Urothelium cell line (cell line): ENCODE measurements at regions not wholly inside any gene's neighbourhood (a gene's known extent, or its start where the extent isn't known, plus 50 kb on each side); places are given as distances from the start of the nearest gene placed in this dataset.
A peak's percentile ranks its signal among the peaks of the same experiment; 100 is the strongest.

Source experiments
- DNase-seq: peaks from one replicate; pipeline ENCODE4 v3.0.0; 2011; ENCODE audit warnings: low spot score, mixed read lengths
- FAIRE-seq: peaks from 2 replicates; lab custom pipeline; 2011; peaks lifted over from hg19 to GRCh38; lab: Jason Lieb, UNC

DNA sequence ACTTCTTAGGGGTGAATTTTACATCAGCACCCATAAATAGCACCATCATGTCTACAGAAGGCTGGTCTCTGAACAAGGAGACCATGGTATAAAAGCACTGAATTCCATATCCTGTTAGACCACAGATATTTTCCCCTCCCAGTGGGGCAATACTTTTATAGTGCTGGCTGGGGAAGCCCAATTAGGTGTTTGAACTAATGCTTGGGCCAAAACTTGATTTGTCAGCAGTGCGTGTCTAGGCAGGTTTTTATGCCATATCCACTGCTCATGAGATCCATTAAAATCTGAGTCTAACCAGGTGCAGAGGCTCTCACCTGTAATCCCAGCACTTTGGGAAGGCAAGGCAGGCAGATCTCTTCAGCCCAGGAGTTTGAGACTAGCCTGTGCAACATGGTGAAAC is 623.0 kb downstream of the NPHP4 start:
- no peak for FAIRE-seq
- no peak for DNase-seq

GRCh38 chr1:5368201-5368600 is 624.0 kb downstream of the NPHP4 start:
- DNase-seq: no peak
- FAIRE-seq: no peak

DNA sequence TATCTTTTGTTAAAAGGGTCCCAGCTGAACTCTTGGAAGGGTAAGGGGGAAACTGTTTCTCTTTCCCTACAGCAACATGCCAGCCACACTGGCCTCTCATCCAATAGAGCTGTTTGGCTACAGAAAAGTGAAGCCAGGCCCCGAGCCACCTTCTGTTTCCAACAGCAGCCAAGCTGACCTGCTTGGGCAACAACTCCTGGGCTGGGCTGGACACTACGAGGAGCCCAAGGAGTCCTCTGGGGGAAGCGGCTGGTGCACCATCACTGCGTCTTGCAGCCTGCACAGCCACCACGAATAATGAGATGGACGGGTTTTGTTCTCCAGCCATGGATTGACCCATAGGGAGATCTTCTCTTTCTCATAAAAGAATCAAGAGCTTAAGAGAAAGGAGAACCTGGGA is 624.9 kb downstream of the NPHP4 start:
- DNase-seq: no peak
- FAIRE-seq: no peak

GRCh38 chr1:5365751-5366150 is 626.5 kb downstream of the NPHP4 start:
- DNase-seq (no peak), FAIRE-seq (no peak)

GRCh38 chr1:5364591-5364990 is 627.6 kb downstream of the NPHP4 start:
- no peak for DNase-seq
- FAIRE-seq: no peak

DNA sequence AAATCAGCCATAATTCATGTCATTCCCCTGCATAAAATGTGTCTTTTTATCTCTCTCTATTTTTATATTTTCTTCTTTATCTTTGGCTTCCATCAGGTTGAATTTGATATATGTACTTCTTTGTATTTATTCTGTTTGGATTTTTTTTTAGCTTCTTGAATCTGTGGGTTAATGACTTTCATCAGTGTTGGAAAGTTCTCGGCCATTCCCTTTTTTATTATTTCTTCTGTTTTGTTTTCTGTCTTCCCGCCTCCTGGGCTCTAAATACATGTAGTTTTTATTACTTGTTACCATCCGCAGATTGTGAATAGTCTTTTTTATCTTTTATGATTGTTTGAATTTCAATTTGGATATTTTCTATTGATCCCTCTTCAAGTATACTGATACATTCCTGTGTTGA is 637.5 kb downstream of the NPHP4 start:
- FAIRE-seq (no peak), DNase-seq (no peak)

- FAIRE-seq (no peak), DNase-seq (no peak)
Measured at GRCh38 chr1:5351366-5351765, 640.9 kb downstream of the NPHP4 start.

DNA sequence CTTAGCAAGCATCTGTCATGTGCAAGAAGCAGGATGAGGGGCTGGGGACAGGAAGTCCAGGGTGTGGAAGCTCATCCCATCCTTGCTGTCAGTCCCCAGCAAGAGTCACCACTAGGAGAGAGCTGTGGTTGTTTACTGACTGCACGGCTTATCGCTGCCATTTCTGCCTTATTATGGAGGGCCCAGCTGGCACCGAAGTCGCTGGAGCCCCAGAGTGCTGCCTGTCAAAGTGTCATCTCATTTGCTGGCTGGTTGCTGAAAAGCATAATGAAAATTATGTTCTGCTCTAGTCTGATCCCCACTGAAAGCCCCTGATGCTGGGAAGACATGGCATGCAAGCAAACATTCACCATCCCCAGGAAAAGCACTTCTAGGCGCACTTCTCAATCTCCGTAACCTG is 642.7 kb downstream of the NPHP4 start:
- FAIRE-seq: no peak

GRCh38 chr1:5348732-5349465 is 643.3 kb downstream of the NPHP4 start:
- FAIRE-seq: no peak

More for the DNA sequence above, 642.7 kb downstream of the NPHP4 start:
- no peak for DNase-seq

DNA sequence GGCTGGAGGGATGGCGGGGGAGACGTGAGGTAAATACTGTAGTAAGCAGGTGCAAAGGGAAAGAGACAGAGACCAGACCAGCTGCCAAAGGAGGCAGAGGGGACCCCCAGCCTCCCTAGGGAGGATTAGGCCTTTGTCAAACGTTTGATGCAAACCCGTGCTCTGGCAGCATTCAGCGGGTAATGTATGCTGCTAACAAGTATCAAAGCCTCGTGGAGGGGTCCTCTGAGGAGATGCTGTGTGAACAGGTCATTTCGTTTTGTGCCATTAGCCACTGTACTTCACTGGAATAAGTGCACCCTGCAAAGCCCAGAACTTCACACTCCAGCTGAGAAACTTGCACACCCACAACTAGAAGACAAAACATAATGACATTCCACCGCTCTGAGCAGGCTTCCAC is 644.5 kb downstream of the NPHP4 start:
- FAIRE-seq: no peak

More at GRCh38 chr1:5348732-5349465, 643.3 kb downstream of the NPHP4 start:
- no peak for DNase-seq

DNA sequence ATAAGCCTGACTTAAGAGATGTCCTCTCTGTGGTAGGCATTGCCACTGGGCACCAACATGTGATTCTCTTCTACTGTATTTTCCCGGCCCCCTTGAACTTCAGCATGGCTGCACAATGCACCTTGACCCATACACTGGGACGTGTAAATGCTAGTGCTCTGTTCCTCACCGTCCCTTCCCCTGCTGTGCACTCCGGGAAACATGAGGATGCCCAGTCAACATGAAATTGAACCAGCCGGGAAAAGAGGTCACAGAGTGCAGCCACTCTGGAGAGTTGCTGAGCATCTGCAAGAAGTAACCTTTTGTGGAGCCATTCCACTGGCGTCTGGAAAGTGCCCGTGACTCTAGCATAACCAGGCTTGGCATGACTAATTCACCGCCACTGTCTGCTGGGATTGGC is 646.7 kb downstream of the NPHP4 start:
- FAIRE-seq (no peak), DNase-seq (no peak)

More for the DNA sequence above, 644.5 kb downstream of the NPHP4 start:
- no peak for DNase-seq

DNA sequence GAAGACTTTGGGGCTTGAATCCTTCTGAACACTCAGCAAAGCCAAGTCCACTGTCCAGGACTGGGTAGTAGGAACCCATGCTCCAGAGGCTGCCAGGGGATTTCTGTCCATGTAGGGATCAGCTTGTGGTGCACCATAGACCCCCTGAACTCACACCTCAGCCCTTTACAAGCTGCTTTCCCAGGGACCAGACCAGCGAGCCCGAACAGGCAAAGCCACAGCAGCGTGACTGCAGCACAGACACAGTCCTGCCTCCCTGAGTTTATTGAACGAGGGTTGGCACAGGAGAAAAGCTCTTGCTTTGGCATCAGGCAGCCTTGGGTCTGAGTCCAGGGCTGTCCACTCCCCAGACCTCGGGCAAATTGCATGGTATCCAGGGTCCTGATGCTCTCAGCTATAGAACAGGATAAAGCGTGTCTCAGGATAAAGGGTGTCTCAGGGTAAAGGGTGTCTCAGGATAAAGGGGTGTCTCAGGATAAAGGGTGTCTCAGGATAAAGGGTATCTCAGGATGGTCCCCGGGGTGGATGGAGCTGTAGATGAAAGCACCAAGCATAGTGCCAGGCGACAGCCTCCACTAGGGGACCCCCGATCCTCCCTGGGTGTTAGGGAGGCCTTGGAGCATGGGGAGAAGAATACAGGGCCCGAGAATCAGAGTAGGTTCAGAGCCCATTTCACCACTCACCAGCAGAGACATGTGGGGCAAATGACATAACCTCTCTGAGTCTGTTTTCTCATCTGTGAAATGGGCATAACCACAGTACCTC is 648.8 kb downstream of the NPHP4 start:
- no peak for FAIRE-seq

DNA sequence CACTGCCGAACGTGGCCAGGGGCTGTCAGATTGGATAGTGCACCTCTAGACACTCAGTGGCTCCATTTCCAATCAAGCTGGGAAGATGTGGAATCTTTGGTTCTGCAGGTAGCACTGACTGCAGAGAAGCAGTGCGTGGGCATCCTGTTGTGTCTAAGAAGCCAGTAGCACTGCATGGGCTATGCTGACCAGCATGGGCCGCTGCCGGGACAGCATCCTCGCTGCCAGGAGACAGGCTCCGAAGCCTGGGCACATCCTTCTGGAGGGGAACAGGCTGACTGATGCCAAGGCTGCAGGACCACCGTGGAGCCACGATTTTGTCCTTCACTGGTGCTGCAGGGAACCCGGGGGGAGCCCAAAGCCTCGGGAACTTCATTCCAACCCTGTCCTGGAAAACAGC is 649.4 kb downstream of the NPHP4 start:
- FAIRE-seq: no peak
- DNase-seq: no peak

More for the DNA sequence above, 648.8 kb downstream of the NPHP4 start:
- no peak for DNase-seq

- FAIRE-seq: no peak
- DNase-seq: no peak
Measured at GRCh38 chr1:5342172-5342571, 650.1 kb downstream of the NPHP4 start.

DNA sequence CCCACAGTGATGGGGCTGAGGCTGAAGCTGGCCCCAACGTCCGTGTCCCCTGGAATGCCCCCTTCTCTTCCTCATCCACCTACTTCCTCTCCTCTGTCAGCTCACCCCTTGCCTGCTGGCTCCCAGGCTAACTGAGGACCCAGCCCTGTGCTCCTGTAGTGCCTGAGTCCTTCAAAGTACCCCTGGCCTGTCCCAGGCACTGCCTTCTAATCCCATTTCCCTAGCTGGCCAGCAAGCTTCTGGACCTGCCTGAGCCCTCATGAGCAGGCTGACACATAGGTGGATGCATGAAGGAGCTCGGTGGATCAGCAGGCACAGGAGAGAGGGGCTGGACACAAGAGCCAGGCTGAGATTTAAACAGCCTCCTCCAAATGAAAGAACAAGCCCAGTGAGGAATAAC is 650.8 kb downstream of the NPHP4 start:
- FAIRE-seq: no peak
- no peak for DNase-seq

- FAIRE-seq (no peak), DNase-seq (no peak)
Measured at GRCh38 chr1:5340560-5341130, 651.6 kb downstream of the NPHP4 start.

- no peak for FAIRE-seq
Measured at GRCh38 chr1:5338466-5338865, 653.8 kb downstream of the NPHP4 start.

GRCh38 chr1:5333291-5333690 is 658.9 kb downstream of the NPHP4 start:
- FAIRE-seq: no peak
- peak; percentile 26 for DNase-seq

More at GRCh38 chr1:5338466-5338865, 653.8 kb downstream of the NPHP4 start:
- no peak for DNase-seq

- no peak for DNase-seq
- no peak for FAIRE-seq
Measured at GRCh38 chr1:5331101-5331500, 661.1 kb downstream of the NPHP4 start.

DNA sequence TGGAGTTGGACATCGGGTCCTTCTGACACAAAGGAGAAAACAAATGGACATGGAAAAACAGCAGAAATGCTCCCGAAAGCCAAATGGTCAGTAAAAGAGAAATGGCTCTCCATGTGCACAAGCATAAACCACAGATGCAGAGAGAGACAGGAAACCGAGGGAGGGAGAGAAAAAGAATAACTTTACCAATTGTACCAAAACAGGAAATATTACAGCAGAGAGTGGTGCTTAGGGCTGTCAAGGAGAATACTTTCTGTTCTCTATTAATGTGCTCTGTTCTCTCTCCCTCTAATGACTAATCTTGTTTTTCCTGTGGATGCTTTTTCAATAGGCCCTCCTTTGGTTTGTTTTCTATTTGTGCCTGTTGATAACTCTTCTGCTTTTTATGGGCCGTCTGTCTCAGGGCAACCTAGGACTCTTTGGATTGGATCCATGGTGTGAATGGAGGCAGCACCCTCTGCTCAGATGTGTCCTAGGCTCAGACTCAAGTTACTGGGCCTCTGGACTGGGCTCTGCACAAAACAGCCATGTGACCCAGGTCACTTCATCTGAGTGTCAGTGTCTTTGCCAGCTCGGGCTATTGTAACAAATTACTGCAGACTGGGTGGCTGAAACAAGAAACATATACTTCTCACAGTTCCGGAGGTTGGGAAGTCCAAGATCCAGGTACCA is 663.0 kb downstream of the NPHP4 start:
- DNase-seq: no peak
- no peak for FAIRE-seq

DNA sequence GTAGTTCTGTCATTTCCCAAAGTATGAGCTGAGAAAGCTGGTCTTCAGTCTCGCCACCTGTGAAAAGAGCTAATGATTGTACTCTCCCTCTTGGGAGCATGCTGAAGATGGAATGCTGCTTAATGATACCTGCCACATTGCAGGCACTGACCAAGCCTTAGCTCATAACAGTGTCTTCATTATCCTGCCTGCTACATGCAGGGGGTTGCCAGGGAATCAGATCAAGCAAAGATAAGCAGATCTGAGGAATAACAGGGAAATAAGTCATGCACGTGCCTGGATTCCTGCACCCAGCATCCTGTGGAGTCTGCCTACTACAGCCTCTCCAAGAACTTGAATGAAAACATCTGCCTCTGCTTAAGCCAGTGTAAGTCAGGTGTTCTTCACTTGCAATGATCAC is 667.3 kb downstream of the NPHP4 start:
- DNase-seq (no peak), FAIRE-seq (no peak)
